HFF-Myc (cell line): ENCODE measurements at regions not wholly inside any gene's neighbourhood (a gene's known extent, or its start where the extent isn't known, plus 50 kb on each side); places are given as distances from the start of the nearest gene placed in this dataset.

Experiments
- DNase-seq: peaks from one replicate; pipeline ENCODE4 v3.0.0-alpha.2; 2011; ENCODE audit warnings: low read depth; ENCODE audit errors: extremely low read depth
- H3K4me3 ChIP-seq: replicated peaks from 2 replicates; pipeline ENCODE4 v1.5.1; 2011; ENCODE audit warnings: low read depth, mild to moderate bottlenecking, control low read depth, low read length
- TF ChIP-seq, protein P1 (sequence below): IDR thresholded peaks from 2 replicates; pipeline ENCODE4 v1.5.1; 2012; ENCODE audit warnings: mild to moderate bottlenecking, low read depth, low read length, control low read depth; ENCODE audit errors: missing control alignments

DNA sequence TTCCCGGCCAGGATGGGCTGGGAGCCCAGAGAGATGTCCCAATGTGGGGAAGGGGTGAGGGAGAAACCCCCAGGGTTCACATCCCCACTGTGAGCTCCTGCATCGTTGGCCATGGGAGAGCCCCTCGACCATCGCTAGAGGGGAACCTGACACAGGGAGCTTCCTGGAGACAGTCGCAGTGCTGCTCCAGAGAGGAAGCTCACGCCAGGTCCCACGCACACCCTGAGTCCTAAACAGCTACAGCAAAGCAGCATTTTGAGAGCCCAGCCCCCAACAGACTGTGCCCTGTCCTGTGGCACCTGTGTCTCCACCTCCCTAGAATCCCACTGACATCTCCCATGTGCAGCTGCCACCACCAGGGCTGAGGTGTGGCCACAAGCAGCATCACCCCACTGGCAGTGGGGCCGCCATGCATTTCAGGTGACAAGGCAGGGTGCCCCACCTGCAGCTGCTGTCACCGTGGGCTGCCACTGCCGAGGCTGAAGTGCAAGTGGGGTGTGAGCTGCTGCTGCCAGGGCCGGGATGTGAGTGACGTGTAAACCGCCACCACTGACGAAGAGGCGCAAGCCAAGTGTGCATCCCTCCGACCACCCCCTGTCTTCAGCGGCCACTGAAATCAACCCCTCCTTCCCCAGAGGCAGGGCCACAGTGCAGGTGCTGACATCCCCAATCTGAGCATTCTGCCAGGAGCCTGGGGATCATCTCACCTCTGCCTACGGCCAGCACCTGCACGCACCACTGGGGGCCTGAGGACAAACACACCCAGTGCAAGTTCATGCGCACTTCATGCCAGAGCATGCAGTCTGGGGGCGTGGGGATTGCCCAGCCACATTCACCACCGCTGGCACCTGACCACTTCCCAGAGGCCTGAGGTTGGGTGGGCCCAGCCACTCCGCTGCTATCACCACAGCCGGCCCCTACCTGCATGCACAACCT lies 467.7 kb upstream of the SALL3 start:
- TF ChIP-seq, protein P1, sequence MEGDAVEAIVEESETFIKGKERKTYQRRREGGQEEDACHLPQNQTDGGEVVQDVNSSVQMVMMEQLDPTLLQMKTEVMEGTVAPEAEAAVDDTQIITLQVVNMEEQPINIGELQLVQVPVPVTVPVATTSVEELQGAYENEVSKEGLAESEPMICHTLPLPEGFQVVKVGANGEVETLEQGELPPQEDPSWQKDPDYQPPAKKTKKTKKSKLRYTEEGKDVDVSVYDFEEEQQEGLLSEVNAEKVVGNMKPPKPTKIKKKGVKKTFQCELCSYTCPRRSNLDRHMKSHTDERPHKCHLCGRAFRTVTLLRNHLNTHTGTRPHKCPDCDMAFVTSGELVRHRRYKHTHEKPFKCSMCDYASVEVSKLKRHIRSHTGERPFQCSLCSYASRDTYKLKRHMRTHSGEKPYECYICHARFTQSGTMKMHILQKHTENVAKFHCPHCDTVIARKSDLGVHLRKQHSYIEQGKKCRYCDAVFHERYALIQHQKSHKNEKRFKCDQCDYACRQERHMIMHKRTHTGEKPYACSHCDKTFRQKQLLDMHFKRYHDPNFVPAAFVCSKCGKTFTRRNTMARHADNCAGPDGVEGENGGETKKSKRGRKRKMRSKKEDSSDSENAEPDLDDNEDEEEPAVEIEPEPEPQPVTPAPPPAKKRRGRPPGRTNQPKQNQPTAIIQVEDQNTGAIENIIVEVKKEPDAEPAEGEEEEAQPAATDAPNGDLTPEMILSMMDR: no peak
- H3K4me3 ChIP-seq: no peak overlapping the region
- no peak for DNase-seq

- TF ChIP-seq, protein P1: no peak
- no peak overlapping the region for H3K4me3 ChIP-seq
- DNase-seq: no peak
Observed at GRCh38 chr18:78514910-78515670, 464.5 kb upstream of the SALL3 start.

DNA sequence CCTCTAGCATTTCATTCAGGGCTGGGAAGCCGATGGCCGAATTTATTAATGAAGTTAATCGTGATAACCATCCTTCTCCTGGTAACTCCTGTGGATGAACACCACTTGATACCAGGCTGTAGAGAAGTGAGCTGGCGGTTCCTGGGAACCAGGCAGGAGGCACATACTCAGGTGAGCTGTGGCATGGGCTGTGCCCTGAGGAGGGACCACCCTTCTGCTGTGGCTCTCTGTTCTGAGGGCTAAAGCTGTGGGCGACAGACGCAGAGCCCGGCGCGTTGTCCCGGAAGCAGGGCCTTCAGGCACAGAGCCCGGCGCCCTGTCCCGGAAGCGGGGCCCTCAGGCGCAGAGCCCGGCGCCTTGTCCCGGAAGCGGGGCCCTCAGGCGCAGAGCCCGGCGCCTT lies 462.3 kb upstream of the SALL3 start:
- TF ChIP-seq, protein P1: no peak
- DNase-seq: no peak
- no peak overlapping the region for H3K4me3 ChIP-seq

- DNase-seq: no peak
- H3K4me3 ChIP-seq: no peak overlapping the region
- TF ChIP-seq, protein P1: no peak
Observed at GRCh38 chr18:78517973-78518372, 461.6 kb upstream of the SALL3 start.

DNA sequence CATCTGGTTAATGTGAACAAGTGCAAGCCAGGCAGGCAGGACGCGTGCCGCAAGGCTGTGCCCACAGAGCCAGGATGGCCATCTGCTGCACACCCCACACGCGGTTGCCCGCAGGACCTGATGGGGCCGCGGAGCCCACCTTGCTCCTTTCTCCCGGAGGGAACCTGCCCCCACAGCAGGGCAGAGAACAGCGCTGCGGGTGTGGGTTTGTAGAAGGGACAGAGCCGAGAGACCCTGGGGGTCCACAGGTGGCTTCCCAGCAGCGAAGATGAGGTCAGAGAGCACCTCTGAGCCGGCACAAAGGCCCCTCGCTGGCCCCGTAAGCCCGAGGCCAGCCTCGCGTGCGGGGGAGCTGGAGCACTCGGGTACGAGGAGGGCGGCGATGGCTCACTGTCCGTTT lies 460.8 kb upstream of the SALL3 start:
- no peak overlapping the region for H3K4me3 ChIP-seq
- TF ChIP-seq, protein P1: no peak
- no peak for DNase-seq

DNA sequence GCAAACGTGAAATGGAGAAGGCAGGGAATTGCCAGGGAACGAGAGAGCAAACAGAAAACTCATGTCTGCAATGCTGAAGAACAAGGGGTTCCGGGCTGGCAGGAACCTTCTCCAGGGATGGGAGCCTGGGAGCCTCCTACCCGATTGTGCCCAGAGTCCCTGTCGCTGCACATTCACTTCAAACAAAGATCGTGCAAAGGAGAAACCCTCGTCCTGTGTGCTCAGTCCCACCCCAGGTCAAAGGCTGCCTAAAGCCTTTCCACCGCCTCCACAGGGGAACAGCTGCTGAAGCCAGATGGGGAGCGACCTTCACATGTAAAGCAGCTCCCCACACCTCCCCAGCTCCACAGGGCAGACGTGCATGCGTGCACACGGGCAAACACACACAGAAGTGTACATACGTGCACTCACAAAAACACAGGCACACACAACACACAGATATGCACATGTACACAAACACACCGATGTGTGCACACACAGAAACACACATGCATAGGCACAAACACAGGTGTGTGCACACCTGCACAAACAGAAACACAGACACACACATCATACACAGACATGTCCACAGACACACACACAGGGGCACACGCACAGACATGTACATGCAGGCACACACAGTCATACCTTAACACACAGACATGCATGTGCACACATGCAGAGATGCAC lies 460.1 kb upstream of the SALL3 start:
- TF ChIP-seq, protein P1: no peak
- no peak for DNase-seq
- H3K4me3 ChIP-seq: no peak overlapping the region
